ENCODE measurements at regions not wholly inside any gene's neighbourhood (a gene's known extent, or its start where the extent isn't known, plus 50 kb on each side); places are given as distances from the start of the nearest gene placed in this dataset.

DNA sequence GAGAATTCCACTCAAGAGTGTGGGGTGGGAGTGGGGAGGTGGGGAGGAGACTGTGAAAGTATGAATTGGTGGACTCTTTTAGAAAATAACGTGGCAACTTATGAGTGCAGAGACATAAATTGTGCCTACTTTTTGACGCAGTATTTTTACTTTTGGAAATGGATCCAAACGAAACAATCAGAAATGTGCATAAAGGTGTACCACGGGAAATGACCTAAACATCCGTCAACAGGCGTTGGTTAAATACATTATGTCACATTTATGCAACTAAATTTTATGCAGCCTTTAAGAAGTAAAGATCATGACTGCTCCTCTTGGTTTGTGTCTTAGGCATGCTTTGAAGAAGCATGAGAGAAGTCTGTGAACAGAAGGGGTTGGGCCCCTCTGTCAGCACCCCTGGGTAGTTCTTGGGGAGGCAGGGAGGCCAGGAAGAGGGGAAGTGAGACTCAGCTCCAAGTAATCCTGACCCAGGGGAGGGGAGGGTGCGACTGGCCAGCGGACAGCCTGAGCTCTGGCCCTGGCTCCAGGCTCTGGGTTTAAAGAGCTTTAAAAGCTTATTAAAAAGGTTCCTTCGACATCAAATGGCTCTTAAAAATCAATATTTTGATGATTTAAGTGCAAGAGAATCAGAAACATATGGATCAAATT, 126.4 kb upstream of the HAAO start:
- no peak for DNase-seq (ENCODE audit: low spot score)
- TF ChIP-seq, protein P1, sequence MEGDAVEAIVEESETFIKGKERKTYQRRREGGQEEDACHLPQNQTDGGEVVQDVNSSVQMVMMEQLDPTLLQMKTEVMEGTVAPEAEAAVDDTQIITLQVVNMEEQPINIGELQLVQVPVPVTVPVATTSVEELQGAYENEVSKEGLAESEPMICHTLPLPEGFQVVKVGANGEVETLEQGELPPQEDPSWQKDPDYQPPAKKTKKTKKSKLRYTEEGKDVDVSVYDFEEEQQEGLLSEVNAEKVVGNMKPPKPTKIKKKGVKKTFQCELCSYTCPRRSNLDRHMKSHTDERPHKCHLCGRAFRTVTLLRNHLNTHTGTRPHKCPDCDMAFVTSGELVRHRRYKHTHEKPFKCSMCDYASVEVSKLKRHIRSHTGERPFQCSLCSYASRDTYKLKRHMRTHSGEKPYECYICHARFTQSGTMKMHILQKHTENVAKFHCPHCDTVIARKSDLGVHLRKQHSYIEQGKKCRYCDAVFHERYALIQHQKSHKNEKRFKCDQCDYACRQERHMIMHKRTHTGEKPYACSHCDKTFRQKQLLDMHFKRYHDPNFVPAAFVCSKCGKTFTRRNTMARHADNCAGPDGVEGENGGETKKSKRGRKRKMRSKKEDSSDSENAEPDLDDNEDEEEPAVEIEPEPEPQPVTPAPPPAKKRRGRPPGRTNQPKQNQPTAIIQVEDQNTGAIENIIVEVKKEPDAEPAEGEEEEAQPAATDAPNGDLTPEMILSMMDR (IDR thresholded peaks at IDR 0.05) = no peak
- Histone ChIP-seq H3K4me1 (peaks cover 0 to 27% of the 10 kb centered on the region in 2 donors), H3K27me3 (no peaks in the 10 kb centered on the region), H3K36me3 (no peaks in the 10 kb centered on the region), H3K9me3 (no peaks in the 10 kb centered on the region), H3K4me3 (no peak overlapping the region), H3K27ac (no peak overlapping the region)

DNA sequence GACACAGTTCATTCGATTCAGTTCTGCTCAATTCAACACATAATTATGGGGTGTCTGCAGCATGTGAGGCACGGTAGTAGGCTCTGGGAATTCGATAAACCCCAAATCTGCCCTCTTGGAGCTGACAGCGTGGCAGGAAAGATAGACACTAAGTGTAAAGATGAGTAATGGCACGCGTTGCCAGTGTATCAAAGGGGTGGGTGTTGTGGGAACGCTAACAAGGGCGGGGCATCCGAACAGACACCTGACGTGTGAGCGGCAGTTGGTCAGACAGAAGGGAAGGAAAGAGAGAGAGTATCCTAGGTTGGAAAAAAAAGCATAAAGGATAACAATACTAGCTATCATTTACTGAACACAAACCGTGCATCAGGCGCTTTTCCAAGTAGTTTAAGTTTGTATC, 125.7 kb upstream of the HAAO start:
- no peaks in the 10 kb centered on the region for H3K36me3 ChIP-seq
- TF ChIP-seq, protein P1 (IDR thresholded peaks at IDR 0.05) = no peak
- peaks cover 0 to 24% of the 10 kb centered on the region in 2 donors for H3K4me1 ChIP-seq
- no peak overlapping the region for H3K4me3 ChIP-seq
- H3K27me3 ChIP-seq = no peaks in the 10 kb centered on the region
- peak overlapping the region in 1 of 2 donors; percentile 37 for H3K27ac ChIP-seq
- H3K9me3 ChIP-seq = no peaks in the 10 kb centered on the region
- no peak for DNase-seq (ENCODE audit: low spot score)

DNA sequence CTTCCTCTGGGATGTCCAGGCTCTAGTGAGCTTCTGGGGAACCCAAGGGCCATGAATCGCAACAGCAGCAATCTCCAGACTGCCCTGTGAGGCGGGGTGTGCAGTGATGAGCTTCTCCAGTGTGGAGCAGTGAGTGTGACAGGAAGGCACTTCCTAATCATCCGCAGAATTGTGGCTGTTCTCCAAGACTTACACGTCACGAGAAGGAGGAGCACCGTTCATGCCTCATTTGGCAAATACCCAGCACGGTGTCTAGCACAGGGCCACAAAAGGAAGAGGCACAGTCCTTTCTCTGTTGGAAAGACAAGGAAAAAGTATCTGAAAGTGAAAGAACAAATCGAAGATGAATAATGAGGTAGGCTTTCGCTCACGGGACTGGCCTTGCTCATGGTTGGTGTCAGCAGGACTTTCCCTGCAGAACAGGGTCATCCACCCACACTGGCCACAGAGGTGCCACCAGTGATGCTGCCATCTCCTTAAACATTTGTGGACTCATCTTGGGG, 125.1 kb upstream of the HAAO start:
- peak; percentile 82 for DNase-seq (ENCODE audit: low spot score)
- Histone ChIP-seq H3K27ac (peak overlapping the region; percentile 6 to 37), H3K9me3 (no peaks in the 10 kb centered on the region), H3K4me3 (no peak overlapping the region), H3K27me3 (no peaks in the 10 kb centered on the region), H3K36me3 (no peaks in the 10 kb centered on the region), H3K4me1 (peaks cover 0 to 19% of the 10 kb centered on the region in 2 donors)
- TF ChIP-seq, protein P1 (IDR thresholded peaks at IDR 0.05) = no peak

DNA sequence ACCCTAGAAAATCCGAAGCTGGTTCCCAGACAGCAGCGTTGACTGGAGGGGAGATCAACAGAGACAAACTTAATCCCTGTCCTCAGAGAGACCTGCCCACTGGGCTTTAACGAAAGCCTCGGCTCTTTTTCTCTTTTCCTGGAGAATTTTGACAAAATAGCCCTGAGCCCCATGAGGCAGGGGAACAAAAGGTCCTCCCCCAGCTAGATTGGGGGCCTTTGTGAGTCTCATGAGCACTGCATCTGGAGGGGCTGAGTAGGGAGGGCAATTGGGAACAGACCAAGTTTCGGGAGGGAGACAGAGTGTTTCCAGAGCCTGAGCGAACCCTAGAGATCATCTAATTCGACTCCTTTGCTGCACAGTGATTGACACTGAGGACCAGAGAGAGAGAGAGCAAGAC, 123.9 kb upstream of the HAAO start:
- Histone ChIP-seq H3K27ac (no peak overlapping the region), H3K27me3 (no peaks in the 10 kb centered on the region), H3K36me3 (no peaks in the 10 kb centered on the region), H3K9me3 (no peaks in the 10 kb centered on the region), H3K4me3 (no peak overlapping the region), H3K4me1 (peaks cover 0 to 14% of the 10 kb centered on the region in 2 donors)
- TF ChIP-seq, protein P1 (IDR thresholded peaks at IDR 0.05) = no peak
- DNase-seq (ENCODE audit: low spot score) = no peak

DNA sequence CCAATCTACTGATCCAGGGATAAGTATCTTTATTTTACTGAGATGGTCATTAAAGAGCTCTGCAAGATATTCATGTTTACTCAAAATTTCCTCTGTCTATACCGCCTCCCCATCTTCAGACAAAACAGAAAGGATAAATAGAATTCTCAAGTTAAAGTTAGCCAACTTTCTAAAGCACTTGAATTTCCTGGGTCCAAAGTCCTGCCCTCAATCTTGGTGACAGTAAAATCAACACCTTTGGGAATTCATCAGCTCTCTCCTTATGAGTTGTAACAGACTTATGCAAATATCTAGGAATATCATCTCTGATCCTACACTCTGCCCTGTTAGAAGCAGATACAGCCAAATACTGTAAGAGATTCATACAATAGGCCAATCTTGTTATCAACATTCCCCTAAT, 122.5 kb upstream of the HAAO start:
- H3K9me3 ChIP-seq = no peaks in the 10 kb centered on the region
- DNase-seq (ENCODE audit: low spot score) = no peak
- no peak overlapping the region for H3K27ac ChIP-seq
- H3K36me3 ChIP-seq = no peaks in the 10 kb centered on the region
- H3K27me3 ChIP-seq = no peaks in the 10 kb centered on the region
- no peak overlapping the region for H3K4me3 ChIP-seq
- TF ChIP-seq, protein P1 (IDR thresholded peaks at IDR 0.05) = no peak
- peaks cover 0 to 26% of the 10 kb centered on the region in 2 donors for H3K4me1 ChIP-seq

DNA sequence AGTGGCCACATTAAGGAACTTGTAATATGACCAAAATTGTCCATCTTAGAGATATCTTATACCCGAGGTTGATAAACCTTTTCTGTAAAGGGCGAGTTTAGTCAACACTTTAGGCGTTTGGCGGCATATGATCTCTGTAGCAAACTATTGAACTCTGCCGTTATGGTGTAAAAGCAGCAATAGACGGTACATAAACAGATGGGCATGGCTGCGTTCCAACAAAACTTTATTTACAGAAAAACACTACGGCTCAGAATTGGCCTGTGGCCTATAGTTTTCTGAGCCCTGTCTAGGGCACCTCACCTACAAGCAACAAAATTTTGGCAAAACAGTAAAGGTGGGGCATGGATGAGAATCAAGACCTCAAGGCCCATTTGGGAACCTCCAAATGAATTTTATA, 121.9 kb upstream of the HAAO start:
- Histone ChIP-seq H3K4me1 (peaks cover 0 to 26% of the 10 kb centered on the region in 2 donors), H3K27me3 (no peaks in the 10 kb centered on the region), H3K4me3 (no peak overlapping the region), H3K36me3 (no peaks in the 10 kb centered on the region), H3K9me3 (no peaks in the 10 kb centered on the region), H3K27ac (no peak overlapping the region)
- no peak for DNase-seq (ENCODE audit: low spot score)
- TF ChIP-seq, protein P1 (IDR thresholded peaks at IDR 0.05) = no peak
